HEK293T (cell line): ENCODE measurements at regions not wholly inside any gene's neighbourhood (a gene's known extent, or its start where the extent isn't known, plus 50 kb on each side); places are given as distances from the start of the nearest gene placed in this dataset.

Experiments used
- ARNT ChIP-seq: fragments of 450-650 bp; IDR thresholded peaks from 2 replicates; pipeline ENCODE4 v1.6.1; 2017; ENCODE audit warnings: mild to moderate bottlenecking
- BHLHE40 ChIP-seq: fragments of 450-650 bp; IDR thresholded peaks from 2 replicates; pipeline ENCODE4 v1.6.1; 2016; ENCODE audit warnings: mild to moderate bottlenecking, moderate library complexity, borderline replicate concordance
- CTBP1 ChIP-seq: fragments of 450-650 bp; IDR thresholded peaks from 2 replicates; pipeline ENCODE4 v1.6.1; 2016; ENCODE audit warnings: borderline replicate concordance
- ELF4 ChIP-seq: fragments of 450-650 bp; IDR thresholded peaks from 2 replicates; pipeline ENCODE4 v1.6.1; 2017; ENCODE audit warnings: antibody characterized with exemption
- FOXA1 ChIP-seq: fragments of 450-650 bp; IDR thresholded peaks from 2 replicates; pipeline ENCODE4 v1.6.1; 2016; ENCODE audit warnings: mild to moderate bottlenecking
- FOXK2 ChIP-seq: fragments of 450-650 bp; IDR thresholded peaks from 2 replicates; pipeline ENCODE4 v1.6.1; 2016; ENCODE audit warnings: mild to moderate bottlenecking
- FOXM1 ChIP-seq: fragments of 450-650 bp; IDR thresholded peaks from 2 replicates; pipeline ENCODE4 v1.6.1; 2017; ENCODE audit warnings: mild to moderate bottlenecking, borderline replicate concordance
- L3MBTL2 ChIP-seq: fragments of 450-650 bp; conservative IDR thresholded peaks from 2 replicates; pipeline ENCODE4 v1.6.1; 2016; ENCODE audit warnings: mild to moderate bottlenecking
- LEF1 ChIP-seq: fragments of 450-650 bp; IDR thresholded peaks from 2 replicates; pipeline ENCODE4 v1.6.1; 2017; ENCODE audit warnings: mild to moderate bottlenecking, borderline replicate concordance
- NFRKB ChIP-seq: fragments of 450-650 bp; IDR thresholded peaks from 2 replicates; pipeline ENCODE4 v1.6.1; 2016; ENCODE audit warnings: mild to moderate bottlenecking, moderate library complexity
- SUZ12 ChIP-seq: fragments of 450-650 bp; IDR thresholded peaks from 2 replicates; pipeline ENCODE4 v1.6.1; 2016; ENCODE audit warnings: mild to moderate bottlenecking
- ZNF384 ChIP-seq: fragments of 450-650 bp; IDR thresholded peaks from 2 replicates; pipeline ENCODE4 v1.6.1; 2016
- TF ChIP-seq, protein P1 (sequence below): fragments of 450-650 bp; IDR thresholded peaks from 2 replicates; pipeline ENCODE4 v1.6.1; 2016

DNA sequence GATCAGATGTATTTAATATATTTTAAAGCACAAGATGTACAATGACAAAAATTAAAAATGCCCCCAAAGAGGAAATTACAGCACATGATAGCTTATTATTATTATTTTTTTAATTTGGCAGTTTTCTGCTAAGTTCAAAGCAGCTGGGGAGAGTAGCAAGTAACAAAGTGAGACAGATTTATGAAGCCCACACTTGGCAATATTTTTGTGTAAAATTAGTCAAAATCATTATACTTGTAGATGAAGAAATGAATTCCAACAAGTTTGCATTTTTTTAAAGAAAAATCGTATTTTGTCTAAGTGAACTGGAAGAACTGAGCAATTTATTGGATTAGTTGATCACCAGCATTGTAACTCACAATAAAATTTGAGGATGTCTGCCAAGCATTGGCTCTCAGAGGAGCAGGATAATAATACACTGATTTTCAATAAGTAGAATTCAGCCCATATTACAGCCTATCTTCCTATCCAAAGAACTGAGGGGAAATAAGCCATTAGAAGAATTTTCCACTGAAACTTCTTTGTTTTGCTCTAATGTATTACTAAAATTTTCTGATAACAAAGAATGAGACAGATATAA lies 215.6 kb downstream of the MAP2K6 start:
- TF ChIP-seq L3MBTL2, result no peak
- TF ChIP-seq, protein P1, sequence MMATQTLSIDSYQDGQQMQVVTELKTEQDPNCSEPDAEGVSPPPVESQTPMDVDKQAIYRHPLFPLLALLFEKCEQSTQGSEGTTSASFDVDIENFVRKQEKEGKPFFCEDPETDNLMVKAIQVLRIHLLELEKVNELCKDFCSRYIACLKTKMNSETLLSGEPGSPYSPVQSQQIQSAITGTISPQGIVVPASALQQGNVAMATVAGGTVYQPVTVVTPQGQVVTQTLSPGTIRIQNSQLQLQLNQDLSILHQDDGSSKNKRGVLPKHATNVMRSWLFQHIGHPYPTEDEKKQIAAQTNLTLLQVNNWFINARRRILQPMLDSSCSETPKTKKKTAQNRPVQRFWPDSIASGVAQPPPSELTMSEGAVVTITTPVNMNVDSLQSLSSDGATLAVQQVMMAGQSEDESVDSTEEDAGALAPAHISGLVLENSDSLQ, result no peak
- TF ChIP-seq BHLHE40, result no peak
- TF ChIP-seq FOXM1, result no peak
- no peak for TF ChIP-seq SUZ12
- TF ChIP-seq NFRKB, result no peak
- no peak for TF ChIP-seq ARNT
- TF ChIP-seq FOXA1, result no peak
- TF ChIP-seq ELF4, result no peak
- no peak for TF ChIP-seq FOXK2
- no peak for TF ChIP-seq LEF1
- TF ChIP-seq CTBP1, result no peak
- TF ChIP-seq ZNF384, result no peak
